ENCODE measurements at regions not wholly inside any gene's neighbourhood (a gene's known extent, or its start where the extent isn't known, plus 50 kb on each side); places are given as distances from the start of the nearest gene placed in this dataset.
"Not testable (repeated sequence)": the region's sequence is repeated elsewhere in the genome, so short reads cannot be mapped to it uniquely, and the experiment has no call there.

GRCh38 chr10:9505546-9505945 lies 1451.1 kb downstream of the GATA3 start:
- DNase-seq = no peak

- no peak for DNase-seq
These were observed 1454.1 kb downstream of the GATA3 start for GRCh38 chr10:9508606-9509005.

GRCh38 chr10:9510626-9511025 lies 1456.1 kb downstream of the GATA3 start:
- DNase-seq = no peak

- DNase-seq = no peak
These were observed 1461.4 kb downstream of the GATA3 start for GRCh38 chr10:9515922-9516321.

GRCh38 chr10:9535744-9536143 lies 1481.3 kb downstream of the GATA3 start:
- no peak for DNase-seq

- no peak for DNase-seq
These were observed 1472.6 kb upstream of the CELF2 start for GRCh38 chr10:9545073-9545472.

- DNase-seq = no peak
These were observed 1469.5 kb upstream of the CELF2 start for GRCh38 chr10:9547936-9548904.

GRCh38 chr10:9550810-9551209 lies 1466.9 kb upstream of the CELF2 start:
- DNase-seq = no peak

- no peak for DNase-seq
These were observed 1463.4 kb upstream of the CELF2 start for GRCh38 chr10:9554321-9554720.

GRCh38 chr10:9560976-9561375 lies 1456.7 kb upstream of the CELF2 start:
- no peak for DNase-seq

GRCh38 chr10:9561821-9562505 lies 1455.7 kb upstream of the CELF2 start:
- DNase-seq = no peak

GRCh38 chr10:9577746-9578145 lies 1439.9 kb upstream of the CELF2 start:
- no peak for DNase-seq

GRCh38 chr10:9579110-9579705 lies 1438.5 kb upstream of the CELF2 start:
- no peak for DNase-seq

GRCh38 chr10:9582803-9583202 lies 1434.9 kb upstream of the CELF2 start:
- not testable (repeated sequence) for DNase-seq

GRCh38 chr10:9596368-9596920 lies 1421.2 kb upstream of the CELF2 start:
- DNase-seq = no peak

GRCh38 chr10:9602998-9603397 lies 1414.7 kb upstream of the CELF2 start:
- DNase-seq = no peak

GRCh38 chr10:9603972-9604371 lies 1413.7 kb upstream of the CELF2 start:
- DNase-seq = no peak

- DNase-seq = no peak
These were observed 1412.4 kb upstream of the CELF2 start for GRCh38 chr10:9605231-9605630.

GRCh38 chr10:9608602-9609001 lies 1409.1 kb upstream of the CELF2 start:
- no peak for DNase-seq

- no peak for DNase-seq
These were observed 1404.2 kb upstream of the CELF2 start for GRCh38 chr10:9613338-9614075.

GRCh38 chr10:9615189-9615588 lies 1402.5 kb upstream of the CELF2 start:
- no peak for DNase-seq

- DNase-seq = no peak
These were observed 1396.5 kb upstream of the CELF2 start for GRCh38 chr10:9621216-9621615.

GRCh38 chr10:9625304-9625703 lies 1392.4 kb upstream of the CELF2 start:
- DNase-seq = no peak
